Stimulated activated CD4-positive, alpha-beta T cell treated with anti-CD3 and anti-CD28 coated beads, TNF-alpha, amount 100 ng/mL, for 48 hours (primary cell): ENCODE measurements at regions not wholly inside any gene's neighbourhood (a gene's known extent, or its start where the extent isn't known, plus 50 kb on each side); places are given as distances from the start of the nearest gene placed in this dataset.
"Not testable (repeated sequence)": the region's sequence is repeated elsewhere in the genome, so short reads cannot be mapped to it uniquely, and the experiment has no call there.

Experiments
- DNase-seq, 3 donors: peaks; one replicate each; pipeline ENCODE4 v3.0.0-alpha.2; 2020; ENCODE audit warnings: low read depth in 3 of 3

DNA sequence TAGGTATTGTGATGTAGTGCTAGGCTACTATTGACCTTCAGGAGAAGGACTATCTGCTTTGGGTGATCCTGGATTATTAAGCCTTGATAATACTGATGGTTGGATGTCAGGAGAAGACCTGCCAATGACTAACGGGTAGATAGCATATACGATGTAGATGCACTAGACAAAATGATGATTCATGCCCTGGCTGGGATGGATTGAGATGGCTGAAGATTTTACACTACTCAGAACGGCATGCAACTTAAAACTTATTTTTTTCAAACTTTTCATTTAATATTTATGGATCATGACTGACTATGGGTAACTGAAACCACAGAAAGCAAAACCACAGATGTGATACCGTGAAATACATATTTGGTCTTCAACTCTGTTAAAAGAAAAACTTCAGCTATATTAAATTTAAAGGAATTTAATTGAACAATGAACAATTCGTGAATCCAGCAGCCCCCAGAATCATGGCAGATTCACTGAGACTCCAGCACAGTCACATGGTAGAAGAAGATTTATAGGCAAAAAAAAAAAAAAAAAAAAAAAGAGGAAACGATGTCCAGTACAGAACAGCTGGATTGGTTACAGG, 124.6 kb upstream of the CDK13 start:
- no peak for DNase-seq

DNA sequence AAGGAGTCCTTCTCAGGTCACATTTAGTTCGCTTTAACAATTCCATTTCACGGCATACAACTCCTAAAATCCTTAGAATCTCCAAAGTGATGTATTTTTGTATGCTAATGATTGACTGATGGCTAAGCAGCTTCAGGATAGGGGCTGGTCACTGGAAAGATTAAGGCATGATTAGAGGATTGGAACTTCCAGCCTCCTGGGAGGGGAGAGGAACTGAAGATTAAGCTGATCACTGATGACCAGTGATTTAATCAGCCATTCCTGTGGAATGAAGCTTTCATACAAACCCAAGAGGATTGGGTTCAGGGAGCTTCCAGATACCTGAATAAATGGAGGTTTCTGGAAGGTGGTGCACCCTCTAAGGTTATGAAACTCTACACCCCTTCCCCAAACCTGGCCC, 123.9 kb upstream of the CDK13 start:
- DNase-seq: no peak

DNA sequence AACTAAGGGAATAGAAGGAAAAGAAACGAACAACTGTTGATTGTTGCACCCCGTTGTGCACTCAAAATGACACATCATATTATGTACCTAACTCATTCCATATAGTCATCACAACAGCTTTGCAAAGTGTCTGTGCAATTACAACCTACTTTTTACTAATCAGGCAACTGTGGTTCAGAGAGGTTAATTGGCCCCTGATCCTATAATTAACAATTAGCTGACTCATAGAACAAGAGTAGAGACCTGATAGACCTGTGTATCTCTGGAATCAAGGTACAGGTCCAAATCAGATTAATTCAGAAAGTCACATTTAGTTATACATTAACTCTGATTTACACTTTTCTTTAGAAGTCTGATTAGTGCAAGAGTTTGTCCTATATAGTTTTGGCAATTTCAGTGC, 122.5 kb upstream of the CDK13 start:
- no peak for DNase-seq

DNA sequence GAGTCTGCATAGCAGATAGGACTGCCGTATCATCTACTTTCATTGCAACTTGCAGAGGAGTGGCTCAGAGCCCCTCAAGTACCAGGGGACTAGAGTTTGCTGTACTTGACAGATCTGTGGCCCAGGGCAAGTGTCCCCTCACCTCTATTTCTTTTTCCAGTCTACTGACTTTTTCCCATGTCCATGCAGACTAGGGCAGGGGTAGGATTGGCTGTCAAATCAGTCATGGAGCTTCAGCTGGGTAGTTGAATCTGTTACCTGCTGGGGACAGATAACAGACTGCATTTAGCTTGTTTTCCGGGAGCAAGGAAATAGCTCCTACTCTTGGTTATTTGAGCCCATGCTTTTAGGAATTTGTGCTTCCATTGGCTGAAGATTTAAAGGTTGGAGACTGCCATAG, 121.0 kb upstream of the CDK13 start:
- no peak for DNase-seq

DNA sequence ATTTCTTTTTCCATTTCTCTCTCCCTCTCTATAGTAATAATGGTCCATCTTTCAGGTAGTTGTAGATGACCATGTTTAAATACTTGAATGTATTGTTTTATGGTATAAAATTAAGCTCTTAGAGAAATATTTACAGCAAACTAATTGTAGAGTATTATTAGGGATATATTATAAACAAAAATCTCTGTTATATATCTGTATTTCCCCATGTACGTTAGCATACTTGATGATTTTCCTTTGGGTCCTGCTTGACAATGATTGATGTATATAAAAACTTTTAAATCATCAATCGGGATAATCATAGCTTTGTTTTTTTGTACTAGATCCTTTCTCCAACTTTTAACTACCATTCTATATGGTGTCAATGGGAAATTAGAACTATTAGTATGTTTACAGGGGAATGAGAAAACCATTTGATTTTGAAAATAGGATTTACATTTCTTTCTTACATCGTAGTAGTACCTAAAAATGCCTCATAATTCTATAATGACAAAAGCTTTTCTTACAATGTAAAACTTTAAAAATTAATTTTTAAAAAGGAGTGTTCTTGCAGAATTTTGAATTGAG, 117.5 kb upstream of the CDK13 start:
- no peak for DNase-seq

DNA sequence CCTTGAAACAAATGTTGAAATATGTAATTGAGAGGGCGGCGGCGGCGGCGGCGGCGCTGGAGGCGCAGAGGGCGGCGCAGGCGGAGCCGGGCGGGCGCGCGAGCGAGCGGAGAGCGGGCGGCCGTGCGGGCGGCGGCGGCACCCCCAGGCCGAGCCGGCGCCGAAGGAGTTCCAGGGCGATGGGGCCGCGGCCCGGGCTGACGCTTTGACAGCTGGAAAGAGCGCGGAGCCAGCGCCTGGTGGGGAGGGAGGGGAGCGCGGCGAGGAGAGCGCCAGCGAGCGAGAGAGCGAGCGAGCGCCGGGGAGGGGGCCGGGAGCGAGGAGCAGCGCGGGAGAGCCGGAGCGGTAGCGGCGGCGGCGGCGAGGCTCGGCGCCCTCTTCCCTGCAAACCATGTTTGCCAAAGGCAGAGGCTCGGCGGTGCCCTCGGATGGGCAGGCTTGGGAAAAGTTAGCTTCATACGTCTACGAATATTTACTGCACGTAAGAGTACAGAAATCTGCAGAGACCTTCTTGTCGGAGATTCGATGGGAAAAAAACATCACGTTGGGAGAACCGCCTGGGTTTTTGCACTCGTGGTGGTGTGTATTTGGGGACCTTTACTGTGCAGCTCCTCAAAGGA, 116.8 kb upstream of the CDK13 start:
- DNase-seq: peak; percentile 19 to 33 (median 23)

DNA sequence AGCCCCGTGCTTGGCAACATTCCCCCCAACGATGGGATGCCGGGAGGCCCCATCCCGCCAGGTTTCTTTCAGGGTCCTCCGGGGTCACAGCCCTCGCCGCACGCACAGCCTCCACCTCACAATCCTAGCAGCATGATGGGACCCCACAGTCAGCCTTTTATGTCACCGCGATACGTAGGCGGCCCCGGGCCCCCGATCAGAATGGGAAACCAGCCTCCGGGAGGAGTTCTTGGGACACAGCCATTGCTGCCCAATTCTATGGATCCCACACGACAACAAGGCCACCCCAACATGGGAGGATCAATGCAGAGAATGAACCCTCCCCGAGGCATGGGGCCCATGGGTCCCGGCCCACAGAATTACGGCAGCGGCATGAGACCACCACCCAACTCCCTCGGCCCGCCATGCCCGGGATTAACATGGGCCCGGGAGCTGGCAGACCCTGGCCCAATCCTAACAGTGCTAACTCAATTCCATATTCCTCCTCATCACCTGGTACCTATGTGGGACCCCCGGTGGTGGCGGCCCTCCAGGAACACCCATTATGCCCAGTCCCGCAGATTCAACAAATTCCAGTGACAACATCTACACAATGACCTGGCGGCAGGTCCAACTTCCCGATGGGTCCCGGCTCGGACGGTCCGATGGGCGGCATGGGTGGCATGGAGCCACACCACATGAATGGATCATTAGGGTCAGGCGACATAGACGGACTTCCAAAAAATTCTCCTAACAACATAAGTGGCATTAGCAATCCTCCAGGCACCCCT, 116.0 kb upstream of the CDK13 start:
- DNase-seq: not testable (repeated sequence)

DNA sequence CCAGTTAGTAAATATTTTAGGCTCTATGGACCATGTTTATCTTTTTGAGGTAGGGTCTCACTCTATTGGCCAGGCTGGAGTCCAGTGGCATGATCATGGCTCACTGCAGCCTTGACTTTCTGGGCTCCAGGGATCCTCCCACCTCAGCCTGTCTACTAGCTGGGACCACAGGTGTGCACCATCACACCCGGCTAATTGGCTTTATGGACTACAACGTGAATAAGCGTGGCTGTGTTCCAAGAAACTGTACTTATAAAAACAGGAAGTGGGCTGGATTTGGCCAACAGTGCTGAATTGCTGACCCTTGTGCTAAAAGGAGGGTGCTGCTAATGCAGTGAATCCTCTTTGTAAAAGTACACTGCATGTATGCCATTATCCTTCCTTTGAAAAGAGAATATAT, 111.7 kb upstream of the CDK13 start:
- no peak for DNase-seq

DNA sequence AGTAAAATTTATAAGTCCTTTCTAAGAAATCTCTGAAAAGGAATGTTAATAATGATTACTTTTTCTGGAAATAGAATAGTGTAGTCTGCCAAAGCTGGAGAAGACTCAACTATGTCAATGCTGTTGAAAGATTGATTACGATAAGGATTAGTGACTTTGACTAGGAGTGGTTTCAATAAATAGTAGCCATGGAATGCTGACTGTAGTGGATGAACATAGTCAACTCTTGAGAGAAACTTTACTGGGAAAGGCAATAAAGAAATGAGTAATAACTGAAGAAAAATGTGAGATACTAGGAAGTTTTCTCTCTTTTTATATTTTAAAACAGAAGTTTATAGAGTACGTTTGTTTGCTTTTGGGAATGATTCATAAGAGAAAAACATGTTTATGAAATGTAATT, 105.0 kb upstream of the CDK13 start:
- no peak for DNase-seq

DNA sequence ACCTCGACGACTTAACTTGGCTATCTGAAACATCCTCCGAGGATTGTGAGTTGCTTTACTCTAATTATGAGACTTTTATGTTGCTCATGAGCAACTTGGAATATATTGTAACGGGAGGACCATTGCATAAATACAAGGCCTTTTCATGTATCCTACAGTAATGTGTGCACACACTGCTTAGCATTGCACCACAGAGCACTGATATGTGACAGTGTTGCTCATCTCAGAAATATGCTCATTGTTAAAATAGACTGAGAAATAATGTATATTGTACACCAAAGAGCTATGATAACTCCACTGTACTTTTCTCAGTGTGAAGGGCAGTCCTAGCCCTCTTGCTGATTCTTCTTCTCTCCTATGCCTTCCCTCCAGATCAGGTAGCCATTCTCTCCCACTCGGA, 102.8 kb upstream of the CDK13 start:
- DNase-seq: no peak

DNA sequence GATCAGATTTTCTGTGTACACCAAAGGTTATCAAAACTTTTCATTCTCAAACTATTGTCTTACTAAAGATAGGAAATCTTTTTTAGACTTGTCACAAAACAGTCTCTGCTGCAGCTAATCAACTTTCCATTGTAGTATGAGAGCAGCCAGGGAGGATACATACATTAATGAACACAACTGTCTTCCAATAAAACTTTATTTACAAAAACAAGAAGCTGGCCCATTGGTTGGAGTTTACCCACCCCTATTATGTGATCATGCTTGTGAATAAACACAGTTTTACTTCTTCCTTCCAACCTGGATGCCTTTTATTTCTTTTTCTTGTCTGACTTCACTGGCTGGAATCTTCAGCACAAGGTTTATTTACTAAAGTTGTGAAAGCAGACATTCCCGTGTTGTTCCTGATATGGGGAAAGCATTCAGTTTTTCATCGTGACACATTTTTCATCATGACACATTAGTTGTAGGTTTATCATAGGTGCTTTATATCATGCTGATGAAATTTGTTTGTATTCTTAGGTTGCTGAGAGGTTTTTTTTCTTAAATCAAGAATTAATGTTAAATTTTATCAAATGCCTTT, 98.5 kb upstream of the CDK13 start:
- no peak for DNase-seq

DNA sequence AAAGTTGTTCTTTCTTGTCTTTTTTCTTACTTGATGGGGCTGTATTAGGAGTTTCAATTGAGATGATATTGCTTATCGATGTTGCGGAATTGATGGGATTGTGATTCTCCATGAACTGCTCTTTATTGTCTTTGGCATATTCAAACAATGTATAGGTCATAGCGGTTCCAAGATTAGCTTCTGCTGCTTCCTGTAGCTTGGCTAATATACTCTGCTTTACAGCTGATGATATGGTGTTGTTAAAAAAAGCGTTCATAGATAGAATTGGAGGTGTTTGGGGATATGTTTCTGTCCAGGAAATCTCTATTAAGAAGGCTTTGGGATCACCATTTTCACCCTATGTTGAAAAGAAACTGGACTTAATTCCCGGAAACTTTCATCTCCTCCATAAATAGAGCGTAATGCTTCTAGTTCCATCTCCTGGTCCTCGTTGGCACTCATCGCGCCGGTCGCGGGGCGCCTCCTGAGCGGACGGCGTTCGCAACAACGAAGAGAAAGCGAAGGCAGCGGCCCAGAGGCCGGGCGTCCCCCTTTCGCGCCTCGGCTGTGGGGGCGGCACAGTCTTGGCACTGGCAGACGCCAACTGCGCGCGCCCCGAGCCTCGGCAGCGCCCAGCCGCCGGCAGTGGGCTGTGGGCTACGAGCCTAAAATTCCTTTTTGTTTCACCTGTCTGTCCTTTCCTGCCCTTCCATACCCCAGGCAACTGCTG, 95.3 kb upstream of the CDK13 start:
- not testable (repeated sequence) for DNase-seq

DNA sequence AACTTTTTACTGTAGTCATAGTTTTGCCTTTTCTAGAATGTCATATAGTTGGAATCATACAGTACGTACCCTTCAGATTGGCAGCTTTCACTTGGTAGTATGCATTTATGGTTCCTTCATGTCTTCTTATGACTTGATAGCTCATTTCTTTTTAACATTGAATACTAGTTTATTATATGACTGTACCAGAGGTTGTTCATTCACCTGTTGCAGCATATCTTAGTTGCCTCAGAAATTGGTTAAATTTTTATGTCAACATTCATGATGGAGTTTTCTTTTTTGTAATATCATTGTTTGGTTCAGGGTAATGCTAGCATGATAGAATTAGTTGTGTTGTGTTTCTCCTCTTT, 94.8 kb upstream of the CDK13 start:
- DNase-seq: no peak

DNA sequence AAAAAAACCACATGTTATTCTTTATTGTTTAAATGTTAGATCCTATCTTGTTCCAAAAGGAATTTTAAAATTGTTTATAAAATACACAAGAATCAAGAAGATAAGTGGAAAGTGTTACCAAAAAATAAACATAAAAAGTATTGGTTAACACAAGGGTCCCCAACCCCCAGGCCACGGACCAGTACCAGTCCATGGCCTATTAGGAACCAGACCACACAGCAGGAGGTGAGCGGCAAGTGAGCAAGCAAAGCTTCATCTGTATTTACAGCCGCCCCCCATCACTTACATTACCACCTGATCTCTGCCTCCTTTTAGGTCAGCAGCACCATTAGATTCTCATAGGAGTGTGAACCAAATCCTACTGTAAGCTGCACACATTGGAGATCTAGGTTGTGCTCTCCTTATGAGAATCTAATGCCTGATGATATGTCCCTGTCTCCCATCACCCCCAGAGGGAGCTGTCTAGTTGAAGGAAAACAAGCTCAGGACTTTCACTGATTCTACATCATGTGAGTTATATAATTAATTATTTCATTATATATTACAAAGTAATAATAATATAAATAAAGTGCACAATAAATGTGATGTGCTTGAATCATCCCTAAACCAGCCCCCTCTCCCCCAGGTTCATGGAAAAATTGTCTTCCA, 86.3 kb upstream of the CDK13 start:
- DNase-seq: not testable (repeated sequence)

DNA sequence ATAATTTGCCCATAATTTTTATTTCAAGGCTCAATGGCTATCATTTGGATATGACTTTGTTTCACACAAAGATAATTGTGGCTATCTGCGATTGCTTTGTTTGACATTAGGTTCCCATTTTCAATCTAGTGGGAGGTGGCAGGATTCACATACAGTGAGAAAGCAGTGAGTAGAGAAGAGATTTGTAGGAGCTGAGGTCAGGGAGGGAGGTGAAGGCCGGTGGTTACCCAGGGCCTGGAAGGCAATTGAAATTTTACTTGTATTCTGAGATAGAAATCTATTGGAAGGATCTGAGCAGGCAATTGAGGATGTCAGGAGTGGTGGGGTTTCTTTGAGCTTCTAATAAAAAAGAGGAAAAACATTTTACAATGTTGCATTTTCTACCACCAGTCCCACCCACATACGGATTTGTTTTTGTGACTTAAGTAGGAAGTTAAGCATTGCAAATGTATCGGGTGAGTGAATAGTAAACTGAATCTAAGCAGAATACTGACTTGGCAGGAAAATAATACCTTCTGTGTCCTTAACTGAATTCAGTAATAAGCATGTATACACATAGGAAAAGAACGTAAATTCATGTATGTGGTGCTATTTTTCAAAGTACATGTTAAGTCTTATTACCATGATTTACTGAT, 80.1 kb upstream of the CDK13 start:
- DNase-seq: not testable (repeated sequence)

DNA sequence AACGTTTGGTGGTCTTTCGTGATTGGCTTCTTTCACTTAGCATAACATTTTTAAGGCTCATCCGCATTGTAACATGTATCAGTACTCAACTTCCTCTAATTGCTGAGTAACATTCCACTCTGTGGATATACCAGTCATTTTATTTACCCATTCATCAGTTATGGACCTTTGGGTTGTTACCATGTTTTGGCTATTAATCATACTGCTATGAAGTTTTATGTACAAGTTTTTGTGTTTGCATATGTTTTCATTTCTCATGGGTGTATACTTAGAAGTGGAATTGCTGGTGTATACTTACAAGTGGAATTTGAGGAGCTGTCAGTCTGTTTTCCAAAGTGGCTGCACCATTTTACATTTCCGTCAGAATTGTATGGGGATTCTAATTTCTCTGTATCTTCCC, 78.4 kb upstream of the CDK13 start:
- not testable (repeated sequence) for DNase-seq

DNA sequence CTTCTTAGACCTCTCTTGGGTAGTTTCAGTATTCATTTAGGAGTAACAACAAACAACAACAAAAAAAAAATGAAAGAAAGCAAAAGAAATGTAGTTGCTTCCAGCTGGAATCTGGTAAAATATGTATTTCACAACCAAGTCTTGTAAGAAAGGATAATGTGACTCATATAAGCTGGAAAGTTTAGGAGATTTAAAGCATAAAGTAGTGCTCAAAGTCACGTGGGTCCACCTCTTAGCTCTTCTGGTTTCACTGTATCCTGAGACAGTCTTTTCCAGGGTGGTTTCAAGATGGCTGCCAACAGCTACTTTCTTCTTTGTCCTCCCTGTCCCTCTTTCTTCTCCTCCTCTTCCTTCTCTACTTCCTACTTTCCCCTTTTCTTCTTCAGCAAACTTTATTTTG, 69.5 kb upstream of the CDK13 start:
- DNase-seq: no peak

DNA sequence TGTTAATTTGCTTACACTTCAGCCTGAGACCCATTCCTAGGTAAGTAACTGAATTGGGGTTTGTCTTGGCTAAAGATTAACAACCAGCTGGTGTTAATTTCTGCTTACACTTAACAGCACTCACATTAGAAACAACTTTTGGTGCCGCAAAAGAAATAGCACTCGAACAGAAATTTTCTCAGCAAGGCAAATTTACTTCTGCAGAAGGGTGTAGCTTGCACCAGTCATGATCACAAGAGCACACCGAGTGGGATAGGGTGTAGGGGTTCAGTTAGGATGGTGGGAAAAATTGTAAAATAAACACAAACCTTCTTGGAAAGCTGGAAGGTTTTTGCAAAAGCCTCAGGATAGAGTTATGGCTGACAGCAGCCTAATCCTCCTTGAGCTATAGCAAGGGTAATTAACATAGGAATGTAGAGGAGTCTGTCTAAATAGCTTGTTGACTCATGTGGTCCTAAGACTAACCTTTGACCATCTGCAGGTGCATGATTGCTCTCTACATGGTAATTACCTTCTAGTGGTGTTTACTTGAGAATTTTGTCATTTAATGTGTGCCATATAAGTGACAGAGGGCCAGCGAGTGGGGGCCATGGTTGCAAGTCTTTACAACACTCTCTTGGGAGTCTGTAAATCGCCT, 67.8 kb upstream of the CDK13 start:
- no peak for DNase-seq

DNA sequence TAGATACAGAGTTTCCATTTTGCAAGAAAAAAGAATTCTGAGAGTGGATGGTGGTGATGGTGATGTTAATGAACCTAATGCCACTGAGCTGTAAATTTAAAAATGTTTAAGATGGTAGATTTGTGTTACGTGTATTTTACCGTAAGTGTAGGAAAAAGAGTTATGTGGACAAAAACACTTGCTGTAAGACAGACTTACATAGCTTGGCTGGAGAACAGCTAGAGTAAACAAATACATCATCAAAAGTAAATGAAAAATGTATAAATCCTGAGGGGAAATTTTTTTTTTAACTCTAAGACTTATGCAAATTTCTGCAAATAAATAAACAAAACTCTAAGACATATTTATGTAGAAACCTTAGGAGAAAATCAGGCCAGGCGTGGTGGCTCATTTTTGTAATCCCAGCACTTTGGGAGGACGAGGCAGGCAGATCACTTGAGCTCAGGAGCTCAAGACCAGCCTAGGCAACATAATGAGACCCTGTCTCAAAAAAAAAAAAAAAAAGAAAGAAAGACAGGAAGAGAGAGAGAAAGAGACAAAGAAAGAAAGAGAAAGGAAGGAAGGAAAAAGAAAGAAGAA, 66.2 kb upstream of the CDK13 start:
- no peak for DNase-seq

DNA sequence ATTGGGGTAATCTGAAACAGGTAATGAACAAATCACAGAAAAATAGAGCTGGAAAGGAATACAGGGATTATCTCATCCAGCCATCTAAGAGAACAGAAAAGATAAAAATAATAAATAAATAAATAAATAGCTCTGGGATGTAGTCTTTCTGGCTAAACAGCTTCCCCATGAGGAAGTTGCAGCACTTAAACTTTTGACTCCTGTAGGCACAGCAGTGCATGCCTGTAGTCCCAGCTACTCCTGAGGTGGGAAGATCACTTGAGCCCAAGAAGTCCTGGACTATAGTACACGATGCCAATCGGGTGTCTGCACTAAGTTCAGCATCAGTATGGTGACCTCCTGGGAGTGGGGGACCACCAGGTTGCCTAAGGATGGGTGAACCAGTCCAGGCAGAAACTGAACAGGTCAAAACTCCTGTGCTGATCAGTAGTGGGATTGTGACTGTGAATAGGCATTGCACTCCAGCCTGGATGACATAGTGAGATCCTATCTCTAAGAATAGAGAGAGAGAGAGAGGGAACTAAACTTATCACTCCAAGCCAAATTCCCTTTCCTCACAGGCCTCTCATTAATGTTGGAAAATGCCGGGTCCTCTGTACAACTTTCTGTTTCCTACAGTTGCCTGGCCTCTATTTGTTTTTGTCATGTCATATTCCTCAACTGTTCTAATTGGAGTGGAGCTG, 61.7 kb upstream of the CDK13 start:
- no peak for DNase-seq
